ENCODE measurements at regions not wholly inside any gene's neighbourhood (a gene's known extent, or its start where the extent isn't known, plus 50 kb on each side); places are given as distances from the start of the nearest gene placed in this dataset.

DNA sequence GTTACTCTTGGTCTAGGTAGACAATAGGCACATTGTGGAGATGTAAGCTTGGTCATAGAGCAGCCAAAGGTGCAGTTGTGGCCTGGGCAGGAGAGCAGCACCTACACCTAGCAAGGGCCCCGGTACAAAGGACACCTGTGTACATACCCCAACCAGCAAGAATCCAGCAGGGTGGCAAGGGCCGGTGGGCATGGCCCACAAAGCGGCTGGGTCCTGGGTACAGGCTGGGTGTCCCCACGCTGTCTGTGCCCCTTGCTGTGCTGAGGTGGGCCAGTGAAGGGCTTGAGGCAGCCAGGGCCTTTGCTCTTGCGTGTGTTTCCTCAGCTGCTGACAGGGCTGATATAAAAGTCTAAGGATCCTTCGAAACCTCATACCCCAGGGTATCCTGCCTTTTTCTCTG is 501.8 kb downstream of the EIPR1 start (continued):
- TF ChIP-seq, protein P1, sequence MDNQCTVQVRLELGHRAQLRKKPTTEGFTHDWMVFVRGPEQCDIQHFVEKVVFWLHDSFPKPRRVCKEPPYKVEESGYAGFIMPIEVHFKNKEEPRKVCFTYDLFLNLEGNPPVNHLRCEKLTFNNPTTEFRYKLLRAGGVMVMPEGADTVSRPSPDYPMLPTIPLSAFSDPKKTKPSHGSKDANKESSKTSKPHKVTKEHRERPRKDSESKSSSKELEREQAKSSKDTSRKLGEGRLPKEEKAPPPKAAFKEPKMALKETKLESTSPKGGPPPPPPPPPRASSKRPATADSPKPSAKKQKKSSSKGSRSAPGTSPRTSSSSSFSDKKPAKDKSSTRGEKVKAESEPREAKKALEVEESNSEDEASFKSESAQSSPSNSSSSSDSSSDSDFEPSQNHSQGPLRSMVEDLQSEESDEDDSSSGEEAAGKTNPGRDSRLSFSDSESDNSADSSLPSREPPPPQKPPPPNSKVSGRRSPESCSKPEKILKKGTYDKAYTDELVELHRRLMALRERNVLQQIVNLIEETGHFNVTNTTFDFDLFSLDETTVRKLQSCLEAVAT (IDR thresholded peaks at IDR 0.05): no peak
- TF ChIP-seq PAX5 (IDR thresholded peaks at IDR 0.05; ENCODE audit: borderline replicate concordance, low read depth, low read length) (no peak), SMAD5 (IDR thresholded peaks at IDR 0.05; ENCODE audit: low read depth) (no peak), CHD1 (IDR thresholded peaks at IDR 0.05; ENCODE audit: low read depth, low read length) (no peak), SREBF2 (IDR thresholded peaks at IDR 0.05; ENCODE audit: low read length) (no peak)
- TF ChIP-seq, protein P2, sequence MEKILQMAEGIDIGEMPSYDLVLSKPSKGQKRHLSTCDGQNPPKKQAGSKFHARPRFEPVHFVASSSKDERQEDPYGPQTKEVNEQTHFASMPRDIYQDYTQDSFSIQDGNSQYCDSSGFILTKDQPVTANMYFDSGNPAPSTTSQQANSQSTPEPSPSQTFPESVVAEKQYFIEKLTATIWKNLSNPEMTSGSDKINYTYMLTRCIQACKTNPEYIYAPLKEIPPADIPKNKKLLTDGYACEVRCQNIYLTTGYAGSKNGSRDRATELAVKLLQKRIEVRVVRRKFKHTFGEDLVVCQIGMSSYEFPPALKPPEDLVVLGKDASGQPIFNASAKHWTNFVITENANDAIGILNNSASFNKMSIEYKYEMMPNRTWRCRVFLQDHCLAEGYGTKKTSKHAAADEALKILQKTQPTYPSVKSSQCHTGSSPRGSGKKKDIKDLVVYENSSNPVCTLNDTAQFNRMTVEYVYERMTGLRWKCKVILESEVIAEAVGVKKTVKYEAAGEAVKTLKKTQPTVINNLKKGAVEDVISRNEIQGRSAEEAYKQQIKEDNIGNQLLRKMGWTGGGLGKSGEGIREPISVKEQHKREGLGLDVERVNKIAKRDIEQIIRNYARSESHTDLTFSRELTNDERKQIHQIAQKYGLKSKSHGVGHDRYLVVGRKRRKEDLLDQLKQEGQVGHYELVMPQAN (conservative IDR thresholded peaks at IDR 0.05): no peak

DNA sequence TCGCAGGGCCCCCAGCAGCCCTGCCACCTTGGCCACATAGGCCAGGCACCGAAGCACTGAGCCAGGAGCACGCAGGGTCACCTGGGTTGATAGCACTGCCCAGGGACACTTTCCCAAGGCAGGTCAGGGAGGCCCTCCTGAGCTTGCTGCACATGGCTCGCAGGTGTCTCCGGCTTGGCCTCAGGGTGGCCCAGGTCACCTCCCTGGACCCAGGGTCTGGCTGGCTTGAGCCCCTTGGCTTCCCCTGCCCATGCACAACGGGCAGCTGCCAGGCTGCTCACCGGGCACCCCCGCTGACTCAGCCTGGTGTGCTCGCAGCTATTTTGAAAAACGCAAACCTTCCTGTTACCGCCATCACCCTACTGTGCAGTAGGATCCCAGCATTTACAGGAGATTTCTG is 502.3 kb downstream of the EIPR1 start:
- ChIA-PET CTCF (no interaction called here), SMC1A (ENCODE audit: uncharacterized antibody, unreplicated experiment) (no interaction called here), POLR2A (no interaction called here), RAD21 (ENCODE audit: unreplicated experiment) (no interaction called here)
- Histone ChIP-seq H3K79me2 (ENCODE audit: control insufficient read depth, insufficient read depth, low read length) (no peaks in the 10 kb centered on the region), H3K27me3 (replicated peaks in 1 of 2; ENCODE audit: control insufficient read depth in 2 of 2, insufficient read depth in 2 of 2, low read length in 1 of 2) (no peaks in the 10 kb centered on the region), H3K9me3 (replicated peaks; ENCODE audit: control insufficient read depth, insufficient read depth, low read length) (no peaks in the 10 kb centered on the region; the same call in 2 of the 3 replicates), H2AFZ (ENCODE audit: control insufficient read depth, low read depth, low read length) (no peak overlapping the region), H3K4me2 (ENCODE audit: control insufficient read depth, insufficient read depth) (no peak overlapping the region), H3K4me3 (no peak overlapping the region), H3K36me3 (ENCODE audit: control insufficient read depth in 2 of 2, insufficient read depth in 2 of 2, low read length in 1 of 2) (no peaks in the 10 kb centered on the region), H3K27ac (ENCODE audit: control insufficient read depth, insufficient read depth) (no peak overlapping the region), H3K4me1 (ENCODE audit: control insufficient read depth, insufficient read depth, low read length) (peaks cover 15% of the 10 kb centered on the region), H4K20me1 (ENCODE audit: control insufficient read depth, insufficient read depth) (no peaks in the 10 kb centered on the region), H3K9ac (ENCODE audit: control insufficient read depth, insufficient read depth, low read length) (no peak overlapping the region)
- in situ Hi-C loops (cut with MboI) (no loop called here), intact Hi-C loops (cut with micrococcal nuclease; ENCODE audit: unreplicated experiment) (no loop called here)
- ATAC-seq (no peak), DNase-seq (ENCODE audit: low read depth, low spot score) (no peak), FAIRE-seq (no peak)
- 50% methylated on average over 11 of the region's 11 CpGs for WGBS (ENCODE audit: insufficient coverage, insufficient replicate concordance, low lambda C conversion rate, missing lambda C conversion rate)
- no peak for TF ChIP-seq CREB1 (IDR thresholded peaks at IDR 0.05; ENCODE audit: low read depth)
- TF ChIP-seq CHD4 (IDR thresholded peaks at IDR 0.05): no peak
- TF ChIP-seq, protein P3, sequence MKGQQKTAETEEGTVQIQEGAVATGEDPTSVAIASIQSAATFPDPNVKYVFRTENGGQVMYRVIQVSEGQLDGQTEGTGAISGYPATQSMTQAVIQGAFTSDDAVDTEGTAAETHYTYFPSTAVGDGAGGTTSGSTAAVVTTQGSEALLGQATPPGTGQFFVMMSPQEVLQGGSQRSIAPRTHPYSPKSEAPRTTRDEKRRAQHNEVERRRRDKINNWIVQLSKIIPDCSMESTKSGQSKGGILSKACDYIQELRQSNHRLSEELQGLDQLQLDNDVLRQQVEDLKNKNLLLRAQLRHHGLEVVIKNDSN (IDR thresholded peaks at IDR 0.05; ENCODE audit: borderline replicate concordance, extremely low read length, insufficient read depth, low read depth, low read length): no peak
- no peak for TF ChIP-seq SIN3A (IDR thresholded peaks at IDR 0.05; ENCODE audit: low read depth, low read length)
- TF ChIP-seq, protein P4, sequence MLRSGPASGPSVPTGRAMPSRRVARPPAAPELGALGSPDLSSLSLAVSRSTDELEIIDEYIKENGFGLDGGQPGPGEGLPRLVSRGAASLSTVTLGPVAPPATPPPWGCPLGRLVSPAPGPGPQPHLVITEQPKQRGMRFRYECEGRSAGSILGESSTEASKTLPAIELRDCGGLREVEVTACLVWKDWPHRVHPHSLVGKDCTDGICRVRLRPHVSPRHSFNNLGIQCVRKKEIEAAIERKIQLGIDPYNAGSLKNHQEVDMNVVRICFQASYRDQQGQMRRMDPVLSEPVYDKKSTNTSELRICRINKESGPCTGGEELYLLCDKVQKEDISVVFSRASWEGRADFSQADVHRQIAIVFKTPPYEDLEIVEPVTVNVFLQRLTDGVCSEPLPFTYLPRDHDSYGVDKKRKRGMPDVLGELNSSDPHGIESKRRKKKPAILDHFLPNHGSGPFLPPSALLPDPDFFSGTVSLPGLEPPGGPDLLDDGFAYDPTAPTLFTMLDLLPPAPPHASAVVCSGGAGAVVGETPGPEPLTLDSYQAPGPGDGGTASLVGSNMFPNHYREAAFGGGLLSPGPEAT (IDR thresholded peaks at IDR 0.05; ENCODE audit: low read depth): no peak
- no peak for TF ChIP-seq ZNF274 (IDR thresholded peaks at IDR 0.05; ENCODE audit: insufficient read depth, insufficient read length)
- TF ChIP-seq, protein P5, sequence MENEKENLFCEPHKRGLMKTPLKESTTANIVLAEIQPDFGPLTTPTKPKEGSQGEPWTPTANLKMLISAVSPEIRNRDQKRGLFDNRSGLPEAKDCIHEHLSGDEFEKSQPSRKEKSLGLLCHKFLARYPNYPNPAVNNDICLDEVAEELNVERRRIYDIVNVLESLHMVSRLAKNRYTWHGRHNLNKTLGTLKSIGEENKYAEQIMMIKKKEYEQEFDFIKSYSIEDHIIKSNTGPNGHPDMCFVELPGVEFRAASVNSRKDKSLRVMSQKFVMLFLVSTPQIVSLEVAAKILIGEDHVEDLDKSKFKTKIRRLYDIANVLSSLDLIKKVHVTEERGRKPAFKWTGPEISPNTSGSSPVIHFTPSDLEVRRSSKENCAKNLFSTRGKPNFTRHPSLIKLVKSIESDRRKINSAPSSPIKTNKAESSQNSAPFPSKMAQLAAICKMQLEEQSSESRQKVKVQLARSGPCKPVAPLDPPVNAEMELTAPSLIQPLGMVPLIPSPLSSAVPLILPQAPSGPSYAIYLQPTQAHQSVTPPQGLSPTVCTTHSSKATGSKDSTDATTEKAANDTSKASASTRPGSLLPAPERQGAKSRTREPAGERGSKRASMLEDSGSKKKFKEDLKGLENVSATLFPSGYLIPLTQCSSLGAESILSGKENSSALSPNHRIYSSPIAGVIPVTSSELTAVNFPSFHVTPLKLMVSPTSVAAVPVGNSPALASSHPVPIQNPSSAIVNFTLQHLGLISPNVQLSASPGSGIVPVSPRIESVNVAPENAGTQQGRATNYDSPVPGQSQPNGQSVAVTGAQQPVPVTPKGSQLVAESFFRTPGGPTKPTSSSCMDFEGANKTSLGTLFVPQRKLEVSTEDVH (IDR thresholded peaks at IDR 0.05; ENCODE audit: low read depth, partially characterized antibody): no peak
- no peak for TF ChIP-seq IKZF1 (conservative IDR thresholded peaks at IDR 0.05)
- BruUV-seq (replicated peaks): no TSS peak

Data from GM12878 (cell line).